ENCODE measurements at regions not wholly inside any gene's neighbourhood (a gene's known extent, or its start where the extent isn't known, plus 50 kb on each side); places are given as distances from the start of the nearest gene placed in this dataset.

GRCh38 chr9:93900971-93901861, 53.9 kb downstream of the BARX1 start:
- TF ChIP-seq POLR2AphosphoS5 (IDR thresholded peaks at IDR 0.05; ENCODE audit: low read depth, low read length) (no peak), SIN3A (IDR thresholded peaks at IDR 0.05; ENCODE audit: borderline replicate concordance, insufficient read depth, low read depth, low read length) (no peak), REST (IDR thresholded peaks at IDR 0.05; ENCODE audit: insufficient read depth in 1 of 2, low read depth in 2 of 2, low read length in 1 of 2) (no peak), TCF7L2 (IDR thresholded peaks at IDR 0.05; ENCODE audit: low read depth, low read length) (no peak)
- TF ChIP-seq, protein P1, sequence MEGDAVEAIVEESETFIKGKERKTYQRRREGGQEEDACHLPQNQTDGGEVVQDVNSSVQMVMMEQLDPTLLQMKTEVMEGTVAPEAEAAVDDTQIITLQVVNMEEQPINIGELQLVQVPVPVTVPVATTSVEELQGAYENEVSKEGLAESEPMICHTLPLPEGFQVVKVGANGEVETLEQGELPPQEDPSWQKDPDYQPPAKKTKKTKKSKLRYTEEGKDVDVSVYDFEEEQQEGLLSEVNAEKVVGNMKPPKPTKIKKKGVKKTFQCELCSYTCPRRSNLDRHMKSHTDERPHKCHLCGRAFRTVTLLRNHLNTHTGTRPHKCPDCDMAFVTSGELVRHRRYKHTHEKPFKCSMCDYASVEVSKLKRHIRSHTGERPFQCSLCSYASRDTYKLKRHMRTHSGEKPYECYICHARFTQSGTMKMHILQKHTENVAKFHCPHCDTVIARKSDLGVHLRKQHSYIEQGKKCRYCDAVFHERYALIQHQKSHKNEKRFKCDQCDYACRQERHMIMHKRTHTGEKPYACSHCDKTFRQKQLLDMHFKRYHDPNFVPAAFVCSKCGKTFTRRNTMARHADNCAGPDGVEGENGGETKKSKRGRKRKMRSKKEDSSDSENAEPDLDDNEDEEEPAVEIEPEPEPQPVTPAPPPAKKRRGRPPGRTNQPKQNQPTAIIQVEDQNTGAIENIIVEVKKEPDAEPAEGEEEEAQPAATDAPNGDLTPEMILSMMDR (IDR thresholded peaks at IDR 0.05): no peak
- no peaks in the 10 kb centered on the region for H3K4me1 ChIP-seq (ENCODE audit: control insufficient read depth, insufficient read depth, low read length)
- CTCF ChIA-PET: interaction anchor here (0.6 kb wide), 1 partner anchor 41 kb away, joined by 11 read pairs; no protein-coding TSS in a partner anchor
- no peaks in the 10 kb centered on the region for H3K9me3 ChIP-seq (ENCODE audit: control insufficient read depth, insufficient read depth, low read depth, low read length)
- intact Hi-C loops (cut with micrococcal nuclease; ENCODE audit: unreplicated experiment) (no loop called here), in situ Hi-C loops (cut with HindIII; ENCODE audit: low pct_unique_long_range_greater_than_20kb, low sequenced_read_pairs) (no loop called here)
- no peak overlapping the region for H3K27ac ChIP-seq (ENCODE audit: low read length)
- H3K4me3 ChIP-seq (ENCODE audit: low read depth in 2 of 2, low read length in 2 of 2): no peak overlapping the region
- no peaks in the 10 kb centered on the region for H3K36me3 ChIP-seq (ENCODE audit: control insufficient read depth, insufficient read depth, low read length)
- ATAC-seq: no peak
- POLR2A ChIA-PET: no interaction called here
- BruUV-seq (replicated peaks): no TSS peak
- no peaks in the 10 kb centered on the region for H3K27me3 ChIP-seq (ENCODE audit: control insufficient read depth, insufficient read depth, low read length)
- DNase-seq (ENCODE audit: low read depth, low spot score): no peak

DNA sequence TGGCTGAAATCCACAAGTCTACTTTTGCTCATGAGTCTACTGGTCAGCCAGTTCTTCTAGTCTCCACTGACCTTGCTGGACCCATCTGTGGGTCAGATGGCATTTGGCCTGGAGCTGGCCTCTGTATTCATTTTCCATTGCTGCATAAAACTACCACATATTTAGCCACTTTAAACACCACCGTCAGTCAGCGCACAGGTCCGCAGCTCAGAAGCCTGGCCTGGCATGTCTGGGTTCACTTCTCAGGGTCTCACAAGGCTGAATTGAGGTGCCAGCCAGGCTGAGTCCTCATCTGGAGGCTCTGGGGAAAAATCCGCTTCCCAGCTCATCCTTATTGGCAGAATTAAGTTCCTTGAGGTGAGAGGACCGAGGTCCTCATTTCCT, 54.7 kb downstream of the BARX1 start:
- POLR2A ChIA-PET: no interaction called here
- Histone ChIP-seq H3K4me3 (ENCODE audit: low read depth in 2 of 2, low read length in 2 of 2) (no peak overlapping the region), H3K9me3 (ENCODE audit: control insufficient read depth, insufficient read depth, low read depth, low read length) (no peaks in the 10 kb centered on the region), H3K36me3 (ENCODE audit: control insufficient read depth, insufficient read depth, low read length) (no peaks in the 10 kb centered on the region), H3K27me3 (ENCODE audit: control insufficient read depth, insufficient read depth, low read length) (no peaks in the 10 kb centered on the region), H3K27ac (ENCODE audit: low read length) (no peak overlapping the region), H3K4me1 (ENCODE audit: control insufficient read depth, insufficient read depth, low read length) (no peaks in the 10 kb centered on the region)
- CTCF ChIA-PET: no interaction called here
- intact Hi-C loops (cut with micrococcal nuclease; ENCODE audit: unreplicated experiment): no loop called here
- DNase-seq (ENCODE audit: low read depth, low spot score) (no peak), ATAC-seq (no peak)
- TF ChIP-seq POLR2AphosphoS5 (IDR thresholded peaks at IDR 0.05; ENCODE audit: low read depth, low read length): no peak
- BruUV-seq (replicated peaks): no TSS peak
- in situ Hi-C loops (cut with HindIII; ENCODE audit: low pct_unique_long_range_greater_than_20kb, low sequenced_read_pairs): no loop called here

Measured in Panc1 (cell line).